Esophagus squamous epithelium (tissue), 5 donors: ENCODE measurements at regions not wholly inside any gene's neighbourhood (a gene's known extent, or its start where the extent isn't known, plus 50 kb on each side); places are given as distances from the start of the nearest gene placed in this dataset.

Experiments used
- DNase-seq: peaks from one replicate; lab custom pipeline; 2025; lab: John Stamatoyannopoulos, UW
- H3K27ac ChIP-seq, 4 donors: fragments of 200-600 bp; sonication (generic); one replicate each; pipeline ENCODE4 v1.5.1; 2016 to 2019; ENCODE audit warnings: mild to moderate bottlenecking in 1 of 4
- H3K27me3 ChIP-seq, 4 donors: fragments of 200-600 bp; sonication (generic); 1 replicate in 3 of 4; 2 replicates in 1 of 4; pipeline versions ENCODE4 v1.5.1 to v1.6.0; 2017 to 2021; ENCODE audit warnings: antibody characterized with exemption in 1 of 4
- H3K36me3 ChIP-seq, 3 donors: fragments of 200-600 bp; sonication (generic); one replicate each; pipeline ENCODE4 v1.5.1; 2016 to 2019
- H3K4me1 ChIP-seq, 3 donors: fragments of 200-600 bp; sonication (generic); one replicate each; pipeline ENCODE4 v1.5.1; 2017 to 2019
- H3K4me3 ChIP-seq, 4 donors: fragments of 200-600 bp; sonication (generic); 1 replicate in 3 of 4; 2 replicates in 1 of 4; pipeline ENCODE4 v1.5.1; 2016 to 2019; ENCODE audit warnings: mild to moderate bottlenecking in 2 of 4, moderate library complexity in 1 of 4
- H3K9me3 ChIP-seq, 3 donors: fragments of 200-600 bp; sonication (generic); one replicate each; pipeline ENCODE4 v1.5.1; 2016 to 2019
- POLR2A ChIP-seq, 4 donors: fragments of 450-650 bp; IDR thresholded peaks; one replicate each; pipeline ENCODE4 v1.6.1; 2017; ENCODE audit warnings: antibody characterized with exemption in 4 of 4, mild to moderate bottlenecking in 4 of 4, moderate library complexity in 3 of 4
- WGBS, 2 donors: methylation state at CpG; one replicate each; pipeline ENCODE4 v1.1.5; 2018; 5-methylcytosine and 5-hydroxymethylcytosine counted together
- intact Hi-C: fragments of 100-400 bp; cut with DNase I; formaldehyde crosslinking; loops from one replicate; pipeline ENCODE4 v1.15.0; 2022
- TF ChIP-seq, protein P1 (sequence below), 6 experiments: fragments of 450-650 bp in 4 of 6; fragments of 200-600 bp in 2 of 6; sonication (generic) in 2 of 6; IDR thresholded peaks; one replicate each; pipeline ENCODE4 v1.5.1; 2016 to 2019; ENCODE audit warnings: antibody characterized with exemption in 6 of 6, mild to moderate bottlenecking in 4 of 6, moderate library complexity in 4 of 6
- donor health status: DM: yes; HTN: yes; CAD: no.

DNA sequence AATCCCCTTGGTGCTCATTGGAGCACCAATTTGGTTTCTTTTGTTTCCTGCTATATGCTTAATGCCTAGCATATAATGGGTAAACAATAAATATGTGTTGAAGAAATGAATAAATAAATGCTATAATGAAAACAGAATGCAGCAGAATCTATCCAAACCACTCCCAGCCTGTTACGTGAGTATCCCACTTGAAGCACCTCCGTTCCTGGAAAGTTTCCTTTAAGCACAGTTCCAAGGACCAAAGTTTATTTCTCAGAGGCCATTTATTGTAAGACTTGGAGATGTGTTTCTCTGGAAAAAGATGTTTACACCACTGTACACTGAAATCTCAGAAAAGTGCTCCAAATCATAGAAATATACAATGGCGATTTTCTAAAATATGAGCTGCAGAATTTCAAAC lies 187.0 kb downstream of the SOX9 start:
- H3K9me3 ChIP-seq = no peaks in the 10 kb centered on the region
- H3K4me1 ChIP-seq = no peaks in the 10 kb centered on the region
- DNase-seq = no peak
- intact Hi-C loops = no loop called here
- no peak overlapping the region for H3K4me3 ChIP-seq
- no peaks in the 10 kb centered on the region for H3K36me3 ChIP-seq
- H3K27me3 ChIP-seq = peaks cover 0 to 37% (median 0%) of the 10 kb centered on the region in 4 donors
- no peak overlapping the region for H3K27ac ChIP-seq
- TF ChIP-seq POLR2A (IDR thresholded peaks at IDR 0.05) = no peak
- TF ChIP-seq, protein P1, sequence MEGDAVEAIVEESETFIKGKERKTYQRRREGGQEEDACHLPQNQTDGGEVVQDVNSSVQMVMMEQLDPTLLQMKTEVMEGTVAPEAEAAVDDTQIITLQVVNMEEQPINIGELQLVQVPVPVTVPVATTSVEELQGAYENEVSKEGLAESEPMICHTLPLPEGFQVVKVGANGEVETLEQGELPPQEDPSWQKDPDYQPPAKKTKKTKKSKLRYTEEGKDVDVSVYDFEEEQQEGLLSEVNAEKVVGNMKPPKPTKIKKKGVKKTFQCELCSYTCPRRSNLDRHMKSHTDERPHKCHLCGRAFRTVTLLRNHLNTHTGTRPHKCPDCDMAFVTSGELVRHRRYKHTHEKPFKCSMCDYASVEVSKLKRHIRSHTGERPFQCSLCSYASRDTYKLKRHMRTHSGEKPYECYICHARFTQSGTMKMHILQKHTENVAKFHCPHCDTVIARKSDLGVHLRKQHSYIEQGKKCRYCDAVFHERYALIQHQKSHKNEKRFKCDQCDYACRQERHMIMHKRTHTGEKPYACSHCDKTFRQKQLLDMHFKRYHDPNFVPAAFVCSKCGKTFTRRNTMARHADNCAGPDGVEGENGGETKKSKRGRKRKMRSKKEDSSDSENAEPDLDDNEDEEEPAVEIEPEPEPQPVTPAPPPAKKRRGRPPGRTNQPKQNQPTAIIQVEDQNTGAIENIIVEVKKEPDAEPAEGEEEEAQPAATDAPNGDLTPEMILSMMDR (IDR thresholded peaks at IDR 0.05) = no peak
- 75 to 87% methylated on average over 3 of the region's 3 CpGs for WGBS, 2 donors

DNA sequence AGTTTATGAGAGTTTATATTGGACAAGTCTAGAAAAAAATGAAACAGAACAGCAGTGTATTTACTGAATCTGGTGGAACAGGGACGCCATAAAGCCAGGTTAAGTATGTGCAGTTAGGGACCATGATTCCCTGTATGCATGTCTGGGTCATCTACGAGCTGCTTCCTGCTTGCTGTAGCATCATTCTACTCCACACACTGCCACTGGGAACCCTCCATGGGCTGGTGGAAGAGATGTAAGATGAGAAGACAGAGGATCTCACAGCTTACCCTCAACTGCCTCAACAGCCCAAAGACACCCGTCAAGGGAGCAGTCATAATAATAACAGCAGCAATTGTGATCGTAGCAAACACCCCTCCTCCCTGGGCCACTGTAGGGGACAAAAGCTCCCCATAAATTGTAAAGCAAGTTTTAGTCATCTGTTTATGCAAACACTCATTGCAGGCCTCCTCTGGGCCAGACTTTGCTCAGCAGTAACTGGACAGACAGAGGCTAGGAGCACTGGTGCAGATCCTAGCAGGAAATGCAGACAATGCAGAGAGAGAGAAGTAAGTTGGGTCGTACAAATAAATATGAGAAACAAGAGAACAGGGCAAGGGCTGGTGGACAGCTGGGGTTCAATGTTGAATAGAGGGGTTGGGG lies 188.0 kb downstream of the SOX9 start:
- Histone ChIP-seq H3K27me3 (peaks cover 0 to 37% (median 0%) of the 10 kb centered on the region in 4 donors), H3K9me3 (no peaks in the 10 kb centered on the region), H3K4me1 (no peaks in the 10 kb centered on the region), H3K27ac (no peak overlapping the region), H3K4me3 (no peak overlapping the region), H3K36me3 (no peaks in the 10 kb centered on the region)
- DNase-seq = no peak
- TF ChIP-seq, protein P1 (IDR thresholded peaks at IDR 0.05) = no peak
- TF ChIP-seq POLR2A (IDR thresholded peaks at IDR 0.05) = no peak
- 59 to 81% methylated on average over 5 of the region's 5 CpGs for WGBS, 2 donors
- intact Hi-C loops = no loop called here

DNA sequence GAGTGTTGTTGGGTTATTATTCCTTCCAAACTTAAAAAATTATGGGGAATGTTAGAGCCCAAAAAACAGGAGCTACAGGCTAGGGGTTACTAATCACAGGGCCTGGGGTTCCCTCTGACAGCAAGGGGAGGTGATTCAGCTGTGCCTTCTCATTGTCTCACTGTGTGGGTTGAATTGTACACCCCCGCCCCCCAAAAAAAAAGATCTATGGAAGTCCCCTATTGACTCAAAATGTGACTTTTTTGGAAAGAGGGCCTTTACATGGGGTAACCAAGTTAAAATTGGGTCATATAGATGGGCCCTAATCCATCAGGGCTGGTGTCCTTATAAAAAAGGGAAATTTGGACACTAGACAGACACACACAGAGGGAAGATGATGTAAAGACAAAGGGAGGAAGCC lies 190.2 kb downstream of the SOX9 start:
- Histone ChIP-seq H3K4me3 (no peak overlapping the region), H3K4me1 (no peaks in the 10 kb centered on the region), H3K36me3 (no peaks in the 10 kb centered on the region), H3K9me3 (no peaks in the 10 kb centered on the region), H3K27me3 (peaks cover 0 to 31% (median 0%) of the 10 kb centered on the region in 4 donors), H3K27ac (no peak overlapping the region)
- intact Hi-C loops = no loop called here
- TF ChIP-seq, protein P1 (IDR thresholded peaks at IDR 0.05) = no peak
- WGBS, 2 donors = 90% methylated on average over 1 of the region's 1 CpG; no CpG with 5 or more reads in 1 of the 2 donors
- no peak for DNase-seq

DNA sequence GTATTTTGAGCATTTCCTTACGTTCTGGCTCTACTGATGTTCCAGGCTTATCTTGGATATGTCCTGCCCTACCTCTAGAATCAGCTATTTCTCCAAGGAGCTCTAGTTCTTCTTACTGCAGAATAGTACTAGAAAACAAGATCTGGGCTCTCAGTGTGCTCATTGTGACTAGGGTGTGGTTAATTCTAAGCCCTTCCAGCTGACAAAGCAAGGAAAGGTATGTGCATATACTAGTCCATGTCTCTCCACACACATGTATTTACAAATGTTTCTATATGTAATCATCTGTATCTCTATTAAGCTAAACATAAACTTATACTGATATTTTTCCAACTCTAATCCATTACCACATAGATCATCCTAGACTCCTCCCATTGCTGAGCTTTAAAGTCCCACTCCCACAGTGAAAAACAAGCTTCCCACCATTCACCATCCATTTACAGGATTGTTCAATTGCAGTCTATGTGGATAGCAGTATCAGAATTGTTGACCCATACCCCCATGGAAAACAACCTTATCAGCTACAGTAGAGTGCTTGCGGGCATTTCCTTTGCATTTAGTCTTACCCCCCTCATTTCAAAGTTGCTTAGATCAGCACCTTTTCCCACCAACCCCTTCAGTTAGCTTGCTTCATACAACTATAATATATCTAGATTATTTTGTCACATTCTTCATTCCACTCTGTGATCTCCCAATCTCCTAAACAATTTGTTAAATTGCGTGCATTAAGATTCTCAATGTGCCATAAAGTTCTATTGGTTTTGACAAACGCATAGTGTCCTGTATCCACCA lies 194.5 kb downstream of the SOX9 start:
- Histone ChIP-seq H3K4me3 (no peak overlapping the region), H3K36me3 (no peaks in the 10 kb centered on the region), H3K27ac (no peak overlapping the region), H3K27me3 (peaks cover 0 to 14% (median 0%) of the 10 kb centered on the region in 4 donors), H3K4me1 (no peaks in the 10 kb centered on the region), H3K9me3 (no peaks in the 10 kb centered on the region)
- TF ChIP-seq, protein P1 (IDR thresholded peaks at IDR 0.05) = no peak
- TF ChIP-seq POLR2A (IDR thresholded peaks at IDR 0.05) = no peak
- no peak for DNase-seq
- 81 to 90% methylated on average over 4 of the region's 4 CpGs for whole genome bisulfite sequencing, 2 donors
- intact Hi-C loops = no loop called here

DNA sequence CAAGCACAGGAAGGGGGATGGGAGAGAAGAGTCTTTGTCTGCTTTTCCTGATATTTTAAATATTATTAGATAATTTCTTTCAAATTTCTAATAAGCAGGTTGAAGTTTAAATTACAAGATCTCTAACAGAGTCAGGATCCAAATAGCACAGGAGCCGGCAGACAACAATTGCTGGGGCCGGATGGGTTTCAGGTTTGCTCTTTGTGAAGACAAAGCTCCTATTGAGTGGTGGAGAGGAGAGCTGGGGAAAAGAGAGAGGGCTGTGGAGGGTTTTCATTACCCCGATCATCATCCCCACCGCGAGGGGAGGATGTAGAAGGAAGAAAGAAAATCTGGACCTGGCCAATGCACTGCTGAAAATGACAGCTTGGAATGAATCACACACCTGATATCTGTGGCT lies 197.3 kb downstream of the SOX9 start:
- Histone ChIP-seq H3K27ac (no peak overlapping the region), H3K4me1 (no peaks in the 10 kb centered on the region), H3K4me3 (no peak overlapping the region), H3K36me3 (no peaks in the 10 kb centered on the region), H3K9me3 (no peaks in the 10 kb centered on the region), H3K27me3 (peaks cover 0 to 16% (median 0%) of the 10 kb centered on the region in 4 donors)
- 73 to 85% methylated on average over 5 of the region's 5 CpGs for WGBS, 2 donors
- TF ChIP-seq, protein P1 (IDR thresholded peaks at IDR 0.05) = no peak
- TF ChIP-seq POLR2A (IDR thresholded peaks at IDR 0.05) = no peak
- no peak for DNase-seq
- intact Hi-C loops = no loop called here
